ENCODE measurements at regions not wholly inside any gene's neighbourhood (a gene's known extent, or its start where the extent isn't known, plus 50 kb on each side); places are given as distances from the start of the nearest gene placed in this dataset.

DNA sequence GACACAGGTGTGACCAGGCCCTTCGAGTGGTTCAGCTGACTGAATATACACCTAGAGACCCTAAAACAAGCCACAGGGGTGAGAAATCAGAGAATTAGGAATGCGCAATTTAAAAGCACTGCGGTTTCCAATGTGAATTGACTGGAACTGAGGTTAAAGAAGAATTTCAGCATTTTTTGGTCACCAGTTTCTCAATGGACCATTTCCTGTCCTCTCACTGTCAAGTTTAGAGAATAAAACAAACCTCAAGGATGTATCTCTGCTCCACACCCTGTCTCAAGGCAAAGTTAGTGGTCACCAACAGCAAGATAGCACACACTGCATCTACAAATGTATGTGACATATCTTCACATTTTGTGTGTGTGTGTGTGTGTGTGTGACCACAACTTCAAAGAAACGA is 143.8 kb upstream of the MAP3K1 start:
- FAIRE-seq (no peak), ATAC-seq (no peak), DNase-seq (ENCODE audit: low spot score) (no peak)
- Histone ChIP-seq H3K9me3 (ENCODE audit: low read length) (no peaks in the 10 kb centered on the region), H3K79me2 (ENCODE audit: insufficient read depth, low read length) (no peaks in the 10 kb centered on the region), H3K9ac (ENCODE audit: insufficient read depth, low read depth, low read length) (no peak overlapping the region), H3K4me3 (replicated peaks in 1 of 3; ENCODE audit: insufficient read depth in 1 of 3, low read depth in 2 of 3, low read length in 3 of 3) (no peak overlapping the region), H3K4me1 (ENCODE audit: insufficient read depth, low read length) (peaks cover 42% of the 10 kb centered on the region), H3K27ac (ENCODE audit: extremely low read length, insufficient read depth, low read length) (no peak overlapping the region), H3K36me3 (replicated peaks in 1 of 2; ENCODE audit: control insufficient read depth in 1 of 2, insufficient read depth in 2 of 2, low read length in 2 of 2) (no peaks in the 10 kb centered on the region), H3K27me3 (ENCODE audit: control insufficient read depth in 1 of 2, insufficient read depth in 2 of 2, low read length in 2 of 2) (no peaks in the 10 kb centered on the region), H4K20me1 (ENCODE audit: insufficient read depth, low read length) (no peaks in the 10 kb centered on the region), H3K4me2 (ENCODE audit: low read depth, low read length) (no peak overlapping the region), H2AFZ (ENCODE audit: low read length) (no peak overlapping the region)
- ChIA-PET CTCF (ENCODE audit: low intra/inter-chr PET ratio, low total read pairs) (no interaction called here), POLR2A (no interaction called here)
- in situ Hi-C loops (cut with HindIII; ENCODE audit: extremely low pct_ligation_motif_present, low pct_unique_long_range_greater_than_20kb) = no loop called here
- no TSS peak for BruUV-seq (replicated peaks)
- TF ChIP-seq, protein P1, sequence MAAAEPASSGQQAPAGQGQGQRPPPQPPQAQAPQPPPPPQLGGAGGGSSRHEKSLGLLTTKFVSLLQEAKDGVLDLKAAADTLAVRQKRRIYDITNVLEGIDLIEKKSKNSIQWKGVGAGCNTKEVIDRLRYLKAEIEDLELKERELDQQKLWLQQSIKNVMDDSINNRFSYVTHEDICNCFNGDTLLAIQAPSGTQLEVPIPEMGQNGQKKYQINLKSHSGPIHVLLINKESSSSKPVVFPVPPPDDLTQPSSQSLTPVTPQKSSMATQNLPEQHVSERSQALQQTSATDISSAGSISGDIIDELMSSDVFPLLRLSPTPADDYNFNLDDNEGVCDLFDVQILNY (CRISPR knock-in tag; conservative IDR thresholded peaks at IDR 0.05) = no peak
- no peak for TF ChIP-seq ZNF672 (CRISPR knock-in tag; IDR thresholded peaks at IDR 0.05)
- no peak for TF ChIP-seq RCOR2 (CRISPR knock-in tag; IDR thresholded peaks at IDR 0.05)
- no peak for TF ChIP-seq MAFG (CRISPR knock-in tag; IDR thresholded peaks at IDR 0.05)
- TF ChIP-seq JUNB (CRISPR knock-in tag; IDR thresholded peaks at IDR 0.05; ENCODE audit: borderline replicate concordance) = no peak
- no peak for TF ChIP-seq KLF9 (CRISPR knock-in tag; IDR thresholded peaks at IDR 0.05; ENCODE audit: low read depth)
- no peak for TF ChIP-seq ZNF24 (IDR thresholded peaks at IDR 0.05)
- WGBS (ENCODE audit: low lambda C conversion rate) = 86% methylated on average over 4 of the region's 4 CpGs
- intact Hi-C loops (cut with micrococcal nuclease; ENCODE audit: unreplicated experiment) = loop anchor here (10.0 kb wide), 1 partner anchor 187 kb away; no protein-coding TSS in a partner anchor

DNA sequence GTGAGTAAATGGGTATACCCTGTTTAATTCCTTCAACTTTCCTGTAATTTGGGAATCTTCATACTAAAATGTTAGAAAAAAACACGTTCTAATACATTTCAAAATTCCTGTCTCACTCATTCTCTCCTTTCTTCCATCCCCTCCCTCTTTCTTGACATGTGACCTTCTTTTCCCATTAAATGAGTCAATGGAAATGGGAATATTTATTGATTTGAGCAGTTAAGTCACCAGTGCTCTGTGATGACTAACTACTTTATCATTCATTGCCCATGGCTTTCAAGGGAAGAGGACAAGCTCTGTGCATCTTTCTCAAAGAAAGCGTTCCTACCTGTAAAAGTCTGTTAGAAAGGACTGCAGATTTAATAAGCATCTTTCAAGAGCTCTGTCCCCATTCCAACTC is 144.4 kb upstream of the MAP3K1 start:
- ATAC-seq (no peak), FAIRE-seq (no peak), DNase-seq (ENCODE audit: low spot score) (no peak)
- TF ChIP-seq FOXA1 (IDR thresholded peaks at IDR 0.05) (no peak), FOXA1 (CRISPR knock-in tag; IDR thresholded peaks at IDR 0.05) (no peak), ZNF569 (CRISPR knock-in tag; IDR thresholded peaks at IDR 0.05; ENCODE audit: borderline replicate concordance) (no peak), ZNF564 (CRISPR knock-in tag; IDR thresholded peaks at IDR 0.05) (no peak), ZBTB3 (CRISPR knock-in tag; IDR thresholded peaks at IDR 0.05; ENCODE audit: borderline replicate concordance, low read depth) (no peak), NBN (conservative IDR thresholded peaks at IDR 0.05) (no peak), ZNF878 (CRISPR knock-in tag; IDR thresholded peaks at IDR 0.05) (no peak)
- in situ Hi-C loops (cut with HindIII; ENCODE audit: extremely low pct_ligation_motif_present, low pct_unique_long_range_greater_than_20kb) = no loop called here
- no peak overlapping the region for H3K9ac ChIP-seq (ENCODE audit: insufficient read depth, low read depth, low read length)
- no peaks in the 10 kb centered on the region for H3K27me3 ChIP-seq (ENCODE audit: control insufficient read depth in 1 of 2, insufficient read depth in 2 of 2, low read length in 2 of 2)
- BruUV-seq (replicated peaks) = no TSS peak
- H3K79me2 ChIP-seq (ENCODE audit: insufficient read depth, low read length) = no peaks in the 10 kb centered on the region
- intact Hi-C loops (cut with micrococcal nuclease; ENCODE audit: unreplicated experiment) = loop anchor here (10.0 kb wide), 1 partner anchor 186 kb away; no protein-coding TSS in a partner anchor
- H3K36me3 ChIP-seq (replicated peaks in 1 of 2; ENCODE audit: control insufficient read depth in 1 of 2, insufficient read depth in 2 of 2, low read length in 2 of 2) = no peaks in the 10 kb centered on the region
- no peak overlapping the region for H3K4me2 ChIP-seq (ENCODE audit: low read depth, low read length)
- no peak overlapping the region for H3K27ac ChIP-seq (ENCODE audit: extremely low read length, insufficient read depth, low read length)
- H4K20me1 ChIP-seq (ENCODE audit: insufficient read depth, low read length) = no peaks in the 10 kb centered on the region
- ChIA-PET CTCF (ENCODE audit: low intra/inter-chr PET ratio, low total read pairs) (no interaction called here), POLR2A (interaction anchor here (0.6 kb wide), 1 partner anchor 81 kb away, joined by 3 read pairs; no protein-coding TSS in a partner anchor)
- H2AFZ ChIP-seq (ENCODE audit: low read length) = no peak overlapping the region
- no peaks in the 10 kb centered on the region for H3K9me3 ChIP-seq (ENCODE audit: low read length)
- H3K4me3 ChIP-seq (replicated peaks in 1 of 3; ENCODE audit: insufficient read depth in 1 of 3, low read depth in 2 of 3, low read length in 3 of 3) = no peak overlapping the region
- 77% methylated on average over 2 of the region's 2 CpGs for WGBS (ENCODE audit: low lambda C conversion rate)
- H3K4me1 ChIP-seq (ENCODE audit: insufficient read depth, low read length) = peaks cover 36% of the 10 kb centered on the region

Data from HepG2 (cell line).